ENCODE measurements at regions not wholly inside any gene's neighbourhood (a gene's known extent, or its start where the extent isn't known, plus 50 kb on each side); places are given as distances from the start of the nearest gene placed in this dataset.

DNA sequence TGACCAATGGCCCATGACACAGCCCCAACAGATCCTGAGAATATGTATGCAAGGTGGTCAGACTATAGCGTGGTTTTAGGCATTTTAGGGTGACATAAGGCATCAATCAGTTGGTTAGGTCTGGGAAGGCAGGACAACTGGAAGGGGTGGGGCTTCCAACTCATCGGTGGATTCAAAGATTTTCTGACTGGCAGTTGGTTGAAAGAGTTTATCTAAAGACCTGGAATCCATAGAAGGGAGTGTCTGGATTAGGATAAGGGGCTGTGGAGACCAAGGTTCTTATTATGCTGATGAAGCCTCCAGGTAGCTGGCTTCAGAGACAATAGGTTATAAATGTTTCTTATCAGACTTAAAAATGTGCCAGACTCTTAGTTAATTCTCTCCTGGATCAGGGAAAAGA, 60.3 kb upstream of the CFAP46 start:
- DNase-seq = no peak

DNA sequence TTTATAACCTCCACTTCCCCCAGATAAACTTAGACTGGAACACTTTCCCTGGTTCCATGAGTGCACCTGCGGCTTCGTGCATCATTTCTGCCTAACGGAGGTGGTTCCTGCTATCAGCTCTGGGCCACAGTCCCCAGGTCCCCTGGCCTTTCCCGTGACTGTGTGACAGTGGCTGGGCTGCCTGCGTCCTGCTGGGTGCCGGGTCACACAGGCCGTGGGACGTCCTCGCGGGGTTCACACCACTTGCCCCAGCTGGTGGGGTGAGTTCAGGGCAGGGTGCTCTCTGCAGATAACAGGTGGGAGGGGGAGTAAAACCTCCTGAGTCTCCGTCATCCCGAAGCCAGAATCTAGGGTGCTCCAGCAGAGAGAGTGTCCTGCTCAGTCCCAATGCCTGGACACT, 58.7 kb upstream of the CFAP46 start:
- no peak for DNase-seq

DNA sequence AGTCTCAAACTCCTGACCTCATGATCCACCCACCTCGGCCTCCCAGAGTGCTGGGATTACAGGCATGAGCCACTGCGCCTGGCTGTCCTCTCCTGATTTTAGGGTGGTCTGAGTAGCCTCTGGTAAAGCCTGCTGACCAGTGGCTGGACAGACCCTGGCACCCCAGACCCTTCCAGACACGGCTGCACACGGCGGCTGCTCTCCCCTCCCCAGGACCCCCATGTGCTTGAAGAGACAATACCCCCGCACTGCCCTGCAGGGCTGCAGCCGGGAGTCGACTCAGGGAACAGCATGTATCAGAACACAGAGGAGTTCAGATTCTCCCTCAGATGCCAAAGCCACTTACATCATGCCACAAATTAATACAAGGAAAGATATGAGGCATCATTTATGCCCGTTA, 58.3 kb upstream of the CFAP46 start:
- DNase-seq = no peak

DNA sequence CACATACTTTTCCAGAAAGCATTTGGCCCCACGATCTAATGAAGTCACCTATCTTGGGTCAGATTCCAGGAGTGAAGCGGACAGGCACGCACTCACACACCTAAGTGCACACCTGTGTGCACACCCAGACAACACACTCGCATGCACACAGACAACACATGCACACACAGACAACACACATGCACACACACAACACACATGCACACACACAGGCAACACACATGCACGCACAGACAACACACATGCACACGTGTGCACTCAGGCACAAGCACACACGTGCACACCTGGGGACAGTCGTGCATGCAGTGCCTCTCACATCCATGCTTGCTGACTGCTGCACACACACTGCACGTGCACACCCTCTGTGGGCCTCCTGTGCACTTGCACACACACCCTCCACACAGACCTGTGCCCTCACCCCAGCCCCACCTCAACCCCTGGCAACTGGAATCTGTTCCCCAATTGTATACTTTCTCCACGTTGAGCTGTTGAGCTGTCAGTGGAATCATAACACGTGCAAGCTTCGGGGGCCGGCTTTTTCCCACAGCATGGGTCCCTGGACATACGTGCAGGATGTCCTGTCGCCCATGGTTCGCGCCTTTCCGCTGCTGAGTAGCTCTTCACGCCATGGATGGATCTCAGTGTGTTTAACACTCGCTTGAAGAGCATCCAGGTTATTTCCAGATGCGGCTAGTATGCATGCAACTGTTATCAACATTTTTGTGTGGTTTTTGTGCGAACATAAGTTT, 55.3 kb upstream of the CFAP46 start:
- DNase-seq = no peak

DNA sequence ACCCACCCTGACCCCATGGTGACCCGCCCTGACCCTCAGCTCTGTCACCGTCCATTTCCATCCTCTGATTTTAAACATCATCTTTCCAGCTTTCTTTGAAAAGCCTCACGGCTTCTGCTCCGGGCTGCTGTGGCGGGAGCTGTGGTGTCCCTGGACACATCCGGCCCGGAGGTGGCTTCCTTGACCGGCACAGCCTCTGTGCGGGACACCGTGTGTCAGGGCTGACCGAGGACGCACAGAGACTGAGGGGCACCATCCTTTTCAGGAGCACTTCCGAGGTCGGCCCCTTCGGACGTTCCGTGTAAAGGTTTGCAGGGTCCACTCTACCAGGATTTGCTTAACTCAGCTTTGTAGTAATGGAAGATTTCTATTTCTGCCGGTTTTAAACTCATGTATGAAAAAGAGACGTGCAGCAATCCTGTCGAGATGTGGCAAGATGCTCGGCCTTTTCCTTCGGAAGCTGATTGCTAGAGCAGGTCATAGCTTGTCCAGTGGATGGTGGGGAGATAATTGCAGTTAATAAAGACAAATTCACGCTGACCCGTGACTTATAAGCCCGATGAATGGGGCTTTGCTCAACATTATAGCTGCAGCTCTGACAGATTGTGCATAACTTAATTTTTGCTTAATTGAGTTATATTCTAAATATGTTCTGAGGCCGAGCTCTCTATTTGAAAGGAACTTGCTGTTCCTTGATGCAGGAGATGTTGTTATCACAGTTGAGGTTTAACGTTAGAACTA, 54.4 kb upstream of the CFAP46 start:
- no peak for DNase-seq

DNA sequence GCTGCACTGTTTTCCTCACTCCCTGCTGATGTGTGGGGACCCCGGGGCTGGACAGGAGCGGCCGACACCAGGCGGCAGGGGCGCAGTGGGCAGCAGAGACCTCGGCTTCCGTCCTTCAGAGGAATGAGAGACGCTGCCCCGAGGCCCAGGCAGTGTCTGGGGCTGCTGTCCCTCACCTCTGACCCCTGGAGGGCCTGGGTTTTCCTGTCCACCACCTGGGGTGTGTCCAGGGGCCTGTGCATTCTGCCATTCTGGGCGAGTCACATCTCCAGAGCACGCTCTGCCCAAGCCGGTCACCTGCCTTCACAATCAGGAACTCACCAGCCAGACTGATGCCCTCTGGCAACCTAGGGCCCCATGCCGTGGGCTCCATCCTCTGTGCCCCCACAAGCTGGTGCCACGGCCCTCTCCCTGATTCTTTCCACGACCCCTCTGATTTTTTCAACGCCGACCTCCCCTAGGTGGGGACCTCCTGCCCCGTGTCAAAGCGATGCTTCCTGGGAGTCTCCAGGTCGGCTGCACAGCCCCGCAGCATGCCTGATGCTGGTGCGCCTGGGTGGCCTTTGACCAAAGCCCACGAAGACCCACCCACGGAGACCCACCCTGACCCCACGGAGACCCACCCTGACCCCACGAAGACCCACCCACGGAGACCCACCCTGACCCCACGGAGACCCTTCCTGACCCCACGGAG, 53.7 kb upstream of the CFAP46 start:
- no peak for DNase-seq

DNA sequence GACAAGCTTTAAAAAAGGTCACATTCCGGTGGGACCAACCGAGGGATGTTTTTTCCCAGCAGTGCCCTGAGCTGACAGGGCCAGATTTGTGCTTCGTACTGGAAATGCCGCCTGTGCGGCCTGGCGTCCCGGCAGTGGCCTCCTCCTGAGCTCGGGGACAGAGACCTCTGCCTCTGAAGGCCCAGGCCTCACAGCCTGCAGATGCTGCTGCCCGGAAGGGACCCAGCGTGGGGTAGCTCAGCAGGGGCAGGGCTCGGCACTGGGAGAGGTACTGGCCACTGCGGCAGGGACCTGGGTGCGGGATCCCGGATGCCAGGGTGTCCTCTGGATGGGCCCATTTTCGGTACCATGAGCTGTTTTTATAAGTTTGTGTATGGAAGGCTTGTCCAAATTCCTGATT, 52.4 kb upstream of the CFAP46 start:
- DNase-seq = no peak

DNA sequence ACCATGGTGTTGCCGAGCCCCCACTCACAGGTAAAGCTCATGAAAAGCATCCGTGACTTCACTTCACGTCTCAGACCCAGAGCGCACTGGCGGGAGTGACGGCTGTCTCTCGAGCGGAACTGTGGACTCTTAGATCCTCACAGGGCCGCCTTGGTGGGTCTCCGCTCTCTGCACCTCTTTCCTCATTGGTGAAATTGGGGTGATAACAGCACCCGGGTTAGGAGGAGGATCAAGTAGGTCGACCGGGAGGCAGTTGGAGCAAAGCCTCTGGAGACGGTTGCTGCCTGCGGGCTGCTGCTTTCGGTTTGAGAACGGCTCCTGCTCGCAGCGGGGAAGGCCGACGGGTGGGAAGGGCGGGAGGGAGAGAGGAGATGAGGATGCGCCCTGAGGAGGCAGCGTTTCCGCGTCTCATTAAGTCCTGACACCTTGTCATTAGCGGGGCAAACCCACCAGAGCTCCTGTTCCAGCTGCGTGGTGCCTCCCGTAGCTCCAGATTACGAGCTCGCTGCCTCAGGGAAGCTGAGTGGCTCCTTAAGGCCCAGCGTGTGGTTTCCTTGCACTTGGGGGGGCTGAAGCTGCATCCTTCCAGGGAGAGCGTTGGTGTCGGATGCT, 51.9 kb upstream of the CFAP46 start:
- DNase-seq = peak; percentile 84

DNA sequence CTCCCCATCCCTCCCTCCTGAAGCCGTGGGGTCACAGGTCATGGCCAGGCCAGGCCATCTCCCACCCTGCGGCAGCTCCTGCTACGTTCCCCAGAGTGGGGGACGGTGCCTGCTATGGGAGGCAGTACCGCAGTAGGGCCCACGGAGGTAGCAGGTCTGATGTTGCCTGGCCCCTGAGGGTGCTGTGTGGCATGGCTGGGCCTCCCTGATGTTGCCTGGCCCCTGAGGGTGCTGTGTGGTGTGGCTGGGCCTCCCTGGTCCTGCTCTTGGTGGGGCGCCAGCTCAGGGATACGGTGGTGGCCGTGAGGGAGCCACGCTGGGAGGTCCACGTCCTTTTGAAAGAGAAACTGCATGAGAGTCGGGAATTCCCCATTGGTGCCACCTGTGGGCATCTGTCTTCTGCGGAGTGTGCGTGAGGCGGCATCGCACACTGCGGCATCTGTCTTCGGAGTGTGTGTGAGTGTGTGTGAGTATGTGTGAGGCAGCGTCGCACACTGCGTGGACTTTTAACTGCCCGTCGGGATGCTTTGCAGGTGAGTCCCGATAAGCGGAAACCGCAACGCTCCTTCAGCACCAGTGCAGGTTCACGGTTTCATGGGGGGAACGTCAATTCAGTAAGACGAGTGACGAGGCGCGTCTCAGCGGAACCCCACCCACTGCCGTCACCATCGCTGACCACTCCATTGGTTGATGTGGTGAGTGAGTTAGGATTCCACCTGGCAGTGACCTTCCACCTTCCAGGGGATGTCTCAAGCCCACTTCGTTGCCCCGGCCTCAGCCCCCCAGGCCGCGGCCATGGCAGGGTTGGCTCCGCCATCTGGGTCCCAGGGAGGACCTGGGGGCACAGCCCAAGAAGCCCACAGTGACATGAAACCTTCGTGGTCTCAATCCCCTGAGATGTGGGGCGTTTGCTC, 51.2 kb upstream of the CFAP46 start:
- no peak for DNase-seq

DNA sequence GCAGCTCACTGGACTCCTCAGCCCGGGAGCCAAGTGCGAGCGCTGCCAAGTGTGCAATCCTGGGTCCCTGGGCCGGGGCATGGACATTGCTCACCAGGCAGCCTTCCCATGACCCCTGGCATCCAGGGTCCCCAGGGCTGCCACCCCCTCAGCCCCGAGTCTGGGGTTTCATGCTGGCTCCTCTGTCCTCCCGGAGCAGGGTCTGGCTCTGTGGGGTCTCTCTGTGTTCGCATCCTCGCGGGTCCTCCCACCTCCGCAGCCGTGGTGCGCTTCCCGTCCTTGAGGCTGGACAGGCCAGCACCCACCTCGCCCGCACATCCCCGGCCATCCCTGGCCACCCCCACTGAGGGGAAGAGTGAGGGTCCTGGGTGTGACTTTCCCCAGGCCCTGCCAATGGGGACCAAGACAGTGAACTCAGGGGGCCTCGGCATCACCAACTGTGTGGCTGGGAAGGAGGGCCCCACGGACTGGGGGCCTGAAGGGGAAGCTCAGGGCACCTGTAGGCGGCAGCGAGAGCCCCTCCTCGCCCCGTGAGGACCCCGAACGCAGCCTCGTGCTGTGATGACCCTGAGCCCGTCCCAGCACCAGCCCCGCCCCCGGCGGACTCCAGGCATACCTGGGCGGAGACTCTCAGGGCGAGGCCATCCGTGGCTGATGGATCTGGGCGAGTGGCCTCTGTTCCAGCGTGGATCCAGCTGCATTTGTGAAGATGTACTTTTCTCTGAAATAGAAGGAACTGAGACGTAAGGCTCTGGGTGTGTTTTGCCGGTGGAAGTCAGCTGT, 50.3 kb upstream of the CFAP46 start:
- DNase-seq = no peak

All from retina (tissue), 1 donor.